HG03442 (cell line): ENCODE measurements at regions not wholly inside any gene's neighbourhood (a gene's known extent, or its start where the extent isn't known, plus 50 kb on each side); places are given as distances from the start of the nearest gene placed in this dataset.

Experiments
- ATAC-seq: cut with Tn5 transposase; IDR thresholded peaks from one replicate; pipeline ENCODE4 v1.9.1; 2021; ENCODE audit warnings: mild to moderate bottlenecking, moderate library complexity; ENCODE audit not compliant: unreplicated experiment

DNA sequence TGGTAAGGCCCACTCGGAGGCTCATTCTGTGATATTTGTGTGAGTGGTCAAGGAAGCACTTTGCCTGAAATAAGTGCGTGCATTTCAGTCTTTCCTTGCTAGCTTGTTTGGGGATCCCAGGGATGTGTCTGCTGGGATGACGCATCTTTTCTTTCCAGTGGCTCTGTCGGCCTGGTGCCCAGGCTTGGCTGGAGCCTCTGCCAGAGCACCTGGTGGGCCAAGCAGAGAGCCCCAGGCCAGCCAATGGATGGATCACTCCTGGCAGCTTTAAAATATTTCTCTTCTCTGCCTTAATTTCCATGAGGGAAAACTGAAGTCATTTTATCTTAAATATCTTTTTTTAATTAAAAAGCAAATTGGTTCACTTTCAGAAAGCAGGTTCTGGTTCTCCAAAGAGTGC is 501.8 kb upstream of the HS6ST1 start:
- ATAC-seq = no peak

DNA sequence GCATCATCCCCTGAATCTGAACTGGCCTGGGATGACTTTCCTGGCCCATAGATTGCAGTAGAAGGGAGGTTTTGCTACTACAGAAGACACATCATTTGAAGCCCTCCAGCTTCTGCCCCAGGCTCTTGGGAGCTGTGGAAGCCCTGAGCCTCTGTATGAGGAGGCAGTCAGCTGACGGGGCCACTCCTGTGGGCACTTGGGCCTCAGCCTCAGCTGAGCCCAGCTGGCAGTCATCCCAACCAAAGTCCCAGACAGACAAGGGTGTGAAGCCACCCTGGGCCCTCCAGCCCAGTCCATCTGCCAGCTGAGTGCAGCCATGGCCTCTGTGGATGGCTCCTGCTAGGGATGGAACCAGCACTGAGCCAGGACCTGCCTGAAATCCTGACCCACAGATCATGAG is 502.3 kb upstream of the HS6ST1 start:
- ATAC-seq = no peak

DNA sequence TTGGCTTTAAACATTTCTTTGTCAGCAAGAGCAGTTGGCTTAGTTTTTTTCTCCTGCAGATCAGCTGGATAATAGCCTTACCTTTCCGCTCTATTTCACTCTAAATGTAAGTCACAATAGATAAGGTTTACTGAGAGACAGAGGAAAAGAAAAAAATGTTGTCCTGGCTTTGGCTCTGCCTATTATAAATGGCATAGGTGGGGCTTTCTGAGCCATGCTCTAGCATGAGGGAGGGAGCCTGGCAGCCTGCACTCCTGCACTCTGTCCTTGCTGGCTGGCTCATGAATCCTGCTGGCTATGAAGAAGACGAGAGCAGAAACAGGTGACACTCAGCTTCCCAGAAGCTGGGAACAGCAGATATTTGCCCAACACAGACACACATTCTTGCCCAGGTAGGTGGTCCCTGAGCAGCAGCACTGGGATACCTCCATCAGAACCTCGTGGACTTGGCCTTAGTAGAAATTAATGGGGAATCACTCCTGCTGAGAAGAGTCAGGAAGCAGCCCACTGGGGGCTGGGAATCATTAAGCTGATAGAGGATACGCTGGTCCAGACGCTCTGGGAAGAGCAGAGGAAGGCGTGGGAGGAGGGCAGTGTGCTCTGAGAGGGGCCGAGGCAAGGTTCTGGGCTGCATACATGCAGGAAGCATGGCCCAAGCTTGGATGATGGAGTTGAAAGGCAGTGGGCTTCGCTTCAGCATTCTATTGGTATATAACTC is 514.4 kb upstream of the HS6ST1 start:
- no peak for ATAC-seq

DNA sequence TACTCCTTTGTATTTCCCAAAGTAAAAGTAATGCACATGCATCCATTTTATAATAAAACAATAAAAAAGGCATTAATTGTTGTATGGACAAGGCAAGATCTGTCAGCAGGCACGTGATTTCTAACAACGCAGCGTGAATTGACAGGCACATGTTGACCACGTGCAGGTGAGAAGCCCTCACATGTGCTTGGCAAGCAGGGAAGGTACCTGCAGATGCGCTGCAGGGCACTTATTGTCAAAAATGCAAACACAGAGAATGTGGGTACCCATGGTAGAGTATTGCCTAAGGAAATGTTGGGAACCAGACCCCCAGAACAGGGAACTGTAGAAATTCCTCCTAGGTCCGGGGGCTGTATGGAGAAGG is 515.0 kb upstream of the HS6ST1 start:
- ATAC-seq = no peak

- no peak for ATAC-seq
These were observed 515.7 kb upstream of the HS6ST1 start for GRCh38 chr2:128834207-128834879.

GRCh38 chr2:128834880-128835252 is 516.2 kb upstream of the HS6ST1 start:
- ATAC-seq = no peak

GRCh38 chr2:128835342-128835855 is 516.7 kb upstream of the HS6ST1 start:
- no peak for ATAC-seq

- no peak for ATAC-seq
These were observed 517.3 kb upstream of the HS6ST1 start for GRCh38 chr2:128835974-128836373.

- ATAC-seq = no peak
These were observed 518.0 kb upstream of the HS6ST1 start for GRCh38 chr2:128836559-128837100.

- no peak for ATAC-seq
These were observed 519.6 kb upstream of the HS6ST1 start for GRCh38 chr2:128838244-128838643.

GRCh38 chr2:128841803-128842202 is 523.1 kb upstream of the HS6ST1 start:
- ATAC-seq = no peak

DNA sequence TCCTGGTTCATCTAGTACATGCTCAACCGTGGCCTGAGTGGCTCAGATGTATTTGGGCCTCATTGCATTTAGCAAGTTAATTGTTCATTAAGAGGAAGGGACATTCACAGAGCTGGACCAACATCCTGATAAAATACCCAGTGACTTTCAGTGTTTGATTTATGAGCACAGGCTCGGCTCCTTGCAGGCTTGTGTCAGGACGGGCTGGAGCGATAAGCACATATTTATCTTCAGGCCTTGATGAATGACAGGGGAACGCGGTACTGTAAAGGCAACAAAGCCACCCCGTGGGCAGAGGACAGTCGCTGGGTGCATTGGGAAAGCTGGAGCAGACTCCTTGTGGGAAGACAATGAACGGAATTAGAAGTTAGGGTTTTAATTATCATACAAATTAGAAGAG is 548.6 kb upstream of the HS6ST1 start:
- ATAC-seq = no peak

- ATAC-seq = no peak
These were observed 549.4 kb upstream of the HS6ST1 start for GRCh38 chr2:128867936-128868636.

GRCh38 chr2:128868686-128869551 is 550.3 kb upstream of the HS6ST1 start:
- no peak for ATAC-seq

DNA sequence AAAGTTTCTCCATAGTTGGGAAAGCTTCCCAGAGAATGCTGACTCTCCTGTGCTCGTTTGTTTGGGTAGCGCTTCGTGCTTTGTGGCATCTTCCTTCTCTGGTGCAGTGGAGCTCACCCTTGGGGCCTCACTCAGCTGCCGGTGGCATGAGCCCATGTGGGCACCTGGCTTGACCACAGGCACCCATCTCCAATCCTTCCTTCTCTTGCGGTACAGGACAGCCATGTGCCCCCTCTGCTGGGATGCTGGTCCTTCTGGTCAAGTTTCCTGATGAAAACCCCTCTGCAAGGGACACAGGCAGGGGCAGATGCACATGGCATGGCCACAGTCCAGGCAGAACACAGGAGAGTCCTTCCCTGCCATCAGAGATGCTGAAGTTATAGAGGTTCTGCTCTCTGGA is 555.9 kb upstream of the HS6ST1 start:
- no peak for ATAC-seq

- ATAC-seq = no peak
These were observed 558.6 kb upstream of the HS6ST1 start for GRCh38 chr2:128876986-128877983.

GRCh38 chr2:128879161-128879560 is 560.5 kb upstream of the HS6ST1 start:
- ATAC-seq = no peak

- ATAC-seq = no peak
These were observed 576.2 kb upstream of the HS6ST1 start for GRCh38 chr2:128894896-128895295.

DNA sequence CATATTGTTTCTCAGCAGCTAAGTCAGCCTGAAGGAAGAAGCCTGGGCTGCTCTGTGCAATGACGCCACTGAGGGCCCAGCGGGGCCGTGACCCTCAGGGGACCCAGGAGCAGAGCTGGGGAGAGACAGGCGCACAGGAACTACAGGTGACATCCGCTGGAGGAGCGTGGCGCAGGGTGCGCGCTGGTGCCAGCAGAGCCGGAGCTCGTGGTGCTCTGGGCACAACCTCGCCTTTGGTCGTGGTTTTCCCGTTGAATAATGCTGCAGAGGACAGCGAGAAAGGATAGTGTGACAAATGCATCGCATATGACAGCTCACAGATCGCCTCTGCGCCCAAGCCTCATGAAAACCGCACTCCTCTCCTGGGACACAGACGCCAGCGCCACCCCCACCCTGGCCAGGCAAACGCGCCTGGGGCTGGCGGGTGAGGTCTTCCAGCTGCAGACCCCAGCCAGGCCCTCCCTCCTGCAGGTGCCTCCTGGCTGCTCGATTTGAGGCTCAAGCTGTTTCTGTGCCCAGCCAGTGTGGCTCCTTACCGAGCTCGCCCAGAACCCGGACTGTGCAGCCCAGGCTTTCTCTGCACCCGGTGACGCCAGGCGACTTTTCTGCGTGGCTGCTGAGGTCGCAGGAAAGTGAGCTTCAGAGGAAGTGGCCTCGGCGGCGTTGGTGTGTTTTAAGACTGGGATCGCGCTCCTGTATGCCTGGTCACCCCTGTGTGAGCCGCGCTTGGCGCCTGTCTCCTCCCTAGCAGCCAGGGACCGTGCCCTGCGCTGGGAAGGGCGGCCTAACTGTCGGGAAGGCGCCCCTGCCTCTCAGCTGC is 583.1 kb upstream of the HS6ST1 start:
- ATAC-seq = no peak
